MM.1S (cell line): ENCODE measurements at regions not wholly inside any gene's neighbourhood (a gene's known extent, or its start where the extent isn't known, plus 50 kb on each side); places are given as distances from the start of the nearest gene placed in this dataset.

Source experiments
- EZH2 ChIP-seq: fragments of 300-600 bp; sonication (generic); optimal IDR thresholded peaks from 2 replicates; pipeline ENCODE3; 2017; ENCODE audit warnings: low read depth, mild to moderate bottlenecking, antibody characterized with exemption, low read length, mixed read lengths
- EZH2phosphoT487 ChIP-seq: fragments of 300-600 bp; sonication (generic); IDR thresholded peaks from 2 replicates; pipeline ENCODE4 v1.6.1; 2018; ENCODE audit warnings: antibody characterized with exemption, low read length
- TF ChIP-seq, protein P1 (sequence below): fragments of 300-600 bp; sonication (generic); IDR thresholded peaks from 2 replicates; pipeline ENCODE4 v1.5.1; 2016; ENCODE audit warnings: antibody characterized with exemption, low read length, mixed read lengths

DNA sequence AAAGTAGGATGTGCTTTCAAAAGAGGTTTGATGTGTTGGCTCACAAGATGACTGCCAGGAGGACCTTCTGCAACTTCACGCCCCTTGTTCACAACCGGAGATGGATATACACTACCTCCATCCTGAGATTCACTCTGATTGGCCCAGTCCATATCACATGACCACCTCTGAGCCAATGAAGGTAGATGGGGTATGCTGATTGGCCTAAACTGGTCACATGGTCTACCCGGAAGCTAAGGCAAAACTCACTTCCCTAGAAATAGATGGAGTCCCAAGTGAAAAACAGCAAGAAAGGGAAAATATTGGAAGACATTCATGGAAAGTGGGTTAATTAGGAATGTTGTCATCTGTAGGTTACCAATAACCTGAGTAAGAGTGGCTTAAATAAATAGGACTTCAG lies 119.7 kb upstream of the MRI1 start:
- TF ChIP-seq, protein P1, sequence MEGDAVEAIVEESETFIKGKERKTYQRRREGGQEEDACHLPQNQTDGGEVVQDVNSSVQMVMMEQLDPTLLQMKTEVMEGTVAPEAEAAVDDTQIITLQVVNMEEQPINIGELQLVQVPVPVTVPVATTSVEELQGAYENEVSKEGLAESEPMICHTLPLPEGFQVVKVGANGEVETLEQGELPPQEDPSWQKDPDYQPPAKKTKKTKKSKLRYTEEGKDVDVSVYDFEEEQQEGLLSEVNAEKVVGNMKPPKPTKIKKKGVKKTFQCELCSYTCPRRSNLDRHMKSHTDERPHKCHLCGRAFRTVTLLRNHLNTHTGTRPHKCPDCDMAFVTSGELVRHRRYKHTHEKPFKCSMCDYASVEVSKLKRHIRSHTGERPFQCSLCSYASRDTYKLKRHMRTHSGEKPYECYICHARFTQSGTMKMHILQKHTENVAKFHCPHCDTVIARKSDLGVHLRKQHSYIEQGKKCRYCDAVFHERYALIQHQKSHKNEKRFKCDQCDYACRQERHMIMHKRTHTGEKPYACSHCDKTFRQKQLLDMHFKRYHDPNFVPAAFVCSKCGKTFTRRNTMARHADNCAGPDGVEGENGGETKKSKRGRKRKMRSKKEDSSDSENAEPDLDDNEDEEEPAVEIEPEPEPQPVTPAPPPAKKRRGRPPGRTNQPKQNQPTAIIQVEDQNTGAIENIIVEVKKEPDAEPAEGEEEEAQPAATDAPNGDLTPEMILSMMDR: no peak
- TF ChIP-seq EZH2phosphoT487 (no peak), EZH2 (no peak)
